NCI-H187 (cell line): ENCODE measurements at regions not wholly inside any gene's neighbourhood (a gene's known extent, or its start where the extent isn't known, plus 50 kb on each side); places are given as distances from the start of the nearest gene placed in this dataset.
"Not testable (repeated sequence)": the region's sequence is repeated elsewhere in the genome, so short reads cannot be mapped to it uniquely, and the experiment has no call there.

Experiments
- DNase-seq, 2 experiments: peaks; one replicate each; lab custom pipeline; 2025; lab: John Stamatoyannopoulos, UW

DNA sequence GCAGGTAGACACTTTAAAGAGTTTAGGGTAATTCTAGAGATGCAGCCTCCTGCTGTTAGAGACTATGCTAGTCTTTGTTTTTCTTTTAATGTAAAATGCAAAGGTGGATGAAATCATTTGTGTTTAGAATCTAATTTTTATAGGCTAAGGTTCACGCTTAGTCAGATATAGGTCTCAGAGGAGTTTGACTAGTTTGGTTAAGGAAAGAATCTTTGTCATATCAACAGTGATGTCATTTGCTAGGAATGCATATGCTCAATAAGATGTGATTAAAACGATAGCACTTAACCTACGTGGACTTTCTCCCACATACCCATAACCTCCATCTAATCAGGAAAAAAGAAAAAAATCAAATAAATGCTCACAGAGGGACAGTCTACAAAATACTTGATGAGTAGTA lies 859.3 kb upstream of the ATXN7L3B start:
- no peak for DNase-seq

DNA sequence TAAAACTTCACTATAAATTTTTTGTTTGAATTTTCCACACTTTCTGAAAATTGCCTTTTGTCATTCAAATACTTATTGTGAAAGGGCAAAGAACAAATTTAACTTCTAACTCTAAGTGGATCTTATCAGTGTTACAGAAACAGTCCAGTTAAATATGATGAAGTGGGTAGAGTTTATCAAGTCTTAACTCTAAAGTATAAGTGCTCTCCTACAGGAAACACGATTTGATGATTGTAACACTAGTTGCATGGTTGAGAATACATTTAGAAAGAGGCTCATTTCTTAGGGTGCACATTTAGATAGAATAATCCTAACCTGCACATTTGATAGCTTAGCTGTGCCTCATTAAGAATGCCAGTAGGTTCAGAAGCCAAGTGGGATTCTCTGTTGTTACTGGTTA lies 838.3 kb upstream of the ATXN7L3B start:
- no peak for DNase-seq

DNA sequence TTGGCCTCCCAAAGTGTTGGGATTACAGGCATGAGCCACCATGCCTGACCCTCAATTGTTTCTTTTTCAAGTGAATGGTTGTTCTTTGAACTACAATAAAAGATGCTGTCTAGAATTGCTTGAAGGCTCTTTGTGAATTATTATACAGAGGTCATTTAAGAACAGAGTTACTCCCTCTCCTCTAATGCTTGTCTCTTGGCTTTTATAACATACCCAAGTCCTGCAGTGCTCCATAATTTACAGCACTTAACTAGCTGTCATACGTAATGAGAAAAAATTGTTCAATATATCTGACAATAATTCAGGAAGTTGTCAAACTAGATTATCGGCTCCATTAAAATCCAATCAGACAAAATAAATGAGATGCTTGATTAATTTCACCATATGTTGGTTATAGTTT lies 823.0 kb upstream of the ATXN7L3B start:
- no peak for DNase-seq

DNA sequence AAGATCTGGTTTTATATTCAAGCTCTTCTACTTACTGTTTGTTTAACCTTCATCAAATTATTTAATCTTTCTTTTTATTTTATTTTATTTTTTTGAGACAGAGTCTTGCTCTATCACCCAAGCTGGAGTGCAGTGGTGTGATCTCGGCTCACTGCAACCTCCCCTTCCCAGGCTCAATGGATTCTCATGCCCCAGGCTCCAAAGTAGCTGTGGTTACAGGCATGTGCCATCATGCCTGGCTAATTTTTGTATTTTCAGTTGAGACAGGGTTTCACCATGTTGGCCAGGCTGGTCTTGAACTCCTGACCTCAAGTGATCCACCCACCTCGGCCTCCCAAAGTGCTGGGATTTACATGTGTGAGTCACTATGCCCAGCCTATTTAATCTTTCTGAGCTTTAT lies 821.5 kb upstream of the ATXN7L3B start:
- not testable (repeated sequence) for DNase-seq

DNA sequence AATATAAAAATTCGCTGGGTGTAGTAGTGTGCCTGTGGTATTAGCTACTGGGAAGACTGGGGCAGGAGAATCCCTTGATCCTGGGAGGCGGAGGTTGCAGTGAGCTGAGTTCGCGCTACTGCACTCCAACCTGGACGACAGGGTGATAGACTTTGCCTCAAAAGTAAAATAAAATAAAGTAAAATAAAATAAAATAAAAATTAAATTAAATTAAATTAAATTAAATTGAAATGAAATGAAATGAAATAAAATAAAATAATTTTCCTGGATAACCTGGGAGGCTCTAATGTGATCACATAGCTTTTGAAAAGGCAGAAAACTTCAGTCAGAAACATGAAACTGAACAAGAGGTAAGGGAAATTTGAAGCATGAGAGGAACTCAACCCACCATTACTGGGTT lies 818.4 kb upstream of the ATXN7L3B start:
- no peak for DNase-seq

DNA sequence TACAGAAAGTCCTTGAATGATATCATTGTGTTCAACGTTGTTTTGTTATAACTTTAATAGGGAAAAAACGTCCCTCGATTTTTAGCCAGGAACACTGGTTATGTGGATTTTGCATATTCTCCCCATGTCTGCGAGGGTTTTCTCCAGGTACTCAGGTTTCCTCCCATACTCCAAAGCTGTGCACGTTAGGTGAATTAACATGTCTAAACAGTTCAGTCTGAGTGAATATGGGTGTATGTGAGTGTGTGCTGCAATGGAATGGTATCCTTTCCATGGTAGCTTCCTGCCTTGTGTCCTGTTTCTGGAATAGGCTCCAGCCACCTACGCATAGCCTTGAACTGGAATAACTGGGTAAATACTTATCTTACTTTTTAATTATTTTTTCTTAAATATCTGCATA lies 810.8 kb upstream of the ATXN7L3B start:
- no peak for DNase-seq

DNA sequence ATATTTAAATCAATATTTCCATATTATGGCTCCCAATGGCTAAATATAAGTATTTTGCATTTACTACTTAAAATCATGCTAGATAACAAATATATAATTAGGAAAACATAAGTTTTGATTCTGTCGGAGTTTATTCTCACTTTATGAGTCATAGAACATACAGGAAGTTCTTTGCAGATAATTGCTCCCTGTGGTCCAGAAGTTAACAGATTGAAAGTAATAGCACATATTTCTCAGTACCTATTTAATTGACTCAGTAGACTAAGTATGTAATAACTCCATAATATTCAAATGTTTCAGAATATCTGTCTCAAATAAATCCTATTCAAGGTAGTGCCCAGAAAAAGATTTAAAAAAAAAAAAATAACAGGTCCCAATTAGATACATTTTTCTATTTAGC lies 806.0 kb upstream of the ATXN7L3B start:
- DNase-seq = no peak

DNA sequence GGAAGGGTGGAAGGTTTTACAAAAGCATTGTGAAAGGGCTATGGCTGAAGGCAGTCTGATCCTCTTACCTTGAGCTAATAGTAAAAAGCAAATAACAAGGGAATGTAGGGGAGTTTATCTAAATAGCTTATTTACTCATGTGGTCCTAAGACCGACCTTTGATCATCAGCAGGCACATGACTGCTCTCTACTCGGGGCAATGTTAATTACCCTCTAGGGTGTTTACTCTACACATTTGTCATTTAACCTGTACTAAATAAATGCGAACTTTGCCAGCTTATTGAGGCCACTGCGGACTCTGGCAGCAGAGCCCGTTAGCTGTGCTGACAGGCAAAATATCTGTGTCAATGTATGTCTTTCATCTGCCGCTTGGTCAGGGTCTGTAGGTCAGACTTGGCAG lies 768.3 kb upstream of the ATXN7L3B start:
- DNase-seq = no peak

DNA sequence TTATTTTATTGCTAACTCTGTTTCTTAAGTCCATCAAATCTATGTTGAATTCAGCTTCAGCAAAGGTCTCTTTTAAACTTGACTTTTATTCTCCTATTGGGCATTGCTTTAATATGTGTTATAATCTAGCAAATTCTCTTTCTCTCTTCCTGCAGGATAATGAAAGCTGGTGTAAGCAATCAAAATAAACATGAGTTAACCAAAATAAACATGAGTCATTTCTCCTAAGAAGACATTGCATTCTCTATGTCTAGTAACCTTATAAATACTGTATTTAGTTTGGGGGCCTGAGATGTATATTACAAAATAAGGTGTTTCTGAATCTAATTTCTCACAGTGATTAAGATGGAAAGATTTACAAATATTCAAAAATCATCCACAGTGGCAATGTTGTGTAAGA lies 739.1 kb upstream of the ATXN7L3B start:
- DNase-seq = no peak

DNA sequence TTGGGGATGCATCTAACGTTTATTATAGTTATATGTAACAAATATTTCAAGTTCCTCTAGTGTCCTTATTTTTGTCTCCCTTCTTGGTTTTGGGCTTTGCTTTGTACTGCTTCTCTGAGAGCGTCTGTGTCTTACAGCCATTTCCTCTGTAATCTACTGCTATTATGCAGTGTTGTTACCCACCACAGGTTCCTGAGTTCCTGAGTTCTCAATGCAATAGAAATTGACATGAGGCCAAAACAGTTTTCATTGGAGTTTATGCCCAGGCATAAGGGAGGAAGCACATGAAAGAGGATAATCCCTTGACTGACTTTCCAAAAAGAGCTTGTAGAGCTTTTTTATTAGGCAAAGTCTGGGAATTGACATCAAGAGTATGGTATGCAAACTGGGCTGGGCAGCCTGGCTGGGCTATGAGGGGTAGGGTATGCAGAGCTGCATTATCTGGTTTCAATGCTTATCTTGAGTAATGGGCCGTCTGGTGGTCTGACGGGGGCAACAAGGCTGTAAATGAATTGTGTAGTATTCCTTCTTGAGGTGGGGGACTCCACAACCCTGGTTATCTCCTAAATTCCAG lies 722.5 kb upstream of the ATXN7L3B start:
- no peak for DNase-seq

DNA sequence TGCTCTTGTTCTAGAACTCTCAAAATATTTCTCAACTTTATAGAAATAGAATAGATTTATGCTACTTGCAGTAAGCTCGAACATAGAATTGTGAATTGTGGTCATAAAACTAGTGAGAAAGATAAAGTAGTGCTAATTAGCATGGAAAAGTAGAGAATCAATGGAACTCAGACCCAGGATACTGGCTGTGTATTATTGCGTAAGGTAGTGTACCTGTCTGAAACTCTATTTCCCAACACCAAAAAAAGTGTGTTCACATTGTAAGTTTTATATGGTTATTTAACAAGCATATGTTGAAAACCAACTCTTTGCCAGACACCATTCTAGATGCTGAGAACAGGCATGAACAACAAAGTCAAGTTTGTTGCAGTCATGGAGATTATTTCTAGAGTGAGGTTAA lies 720.5 kb upstream of the ATXN7L3B start:
- no peak for DNase-seq

DNA sequence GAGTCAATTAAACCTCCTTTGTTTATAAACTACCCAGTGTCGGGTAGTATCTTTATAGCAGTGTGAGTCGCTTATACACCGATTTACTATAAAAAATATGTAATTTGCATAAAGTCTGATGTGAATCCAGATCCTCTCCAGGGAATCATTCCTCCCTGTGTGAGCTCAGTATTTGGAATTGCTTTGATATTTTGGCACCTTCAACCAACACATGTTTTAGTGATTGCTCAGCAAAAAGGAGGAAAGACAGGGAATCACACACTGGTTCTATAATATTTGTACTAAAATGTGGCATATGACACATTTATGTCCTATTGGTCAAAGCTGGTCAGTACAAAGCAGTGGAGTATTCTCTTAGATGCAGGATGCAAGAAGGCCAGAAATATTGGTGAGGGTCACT lies 703.9 kb upstream of the ATXN7L3B start:
- no peak for DNase-seq

DNA sequence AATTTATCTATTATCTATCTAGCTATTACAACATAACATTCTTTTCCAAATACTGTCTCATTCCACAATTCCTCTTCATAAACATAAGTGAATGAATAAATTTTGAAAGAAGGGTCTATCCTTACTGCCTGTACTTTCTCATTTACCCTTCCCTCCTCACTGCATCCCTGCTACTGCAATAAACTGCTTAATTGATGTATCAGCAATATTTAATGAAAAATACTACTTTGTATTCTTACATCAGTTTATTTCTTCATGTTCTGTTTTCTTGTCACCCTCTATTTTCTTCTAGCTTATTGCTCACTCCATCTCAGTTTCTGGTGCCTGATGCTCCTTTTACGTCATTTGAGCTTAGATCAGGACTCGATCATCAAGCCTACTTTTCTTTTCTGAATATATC lies 695.7 kb upstream of the ATXN7L3B start:
- DNase-seq = no peak

DNA sequence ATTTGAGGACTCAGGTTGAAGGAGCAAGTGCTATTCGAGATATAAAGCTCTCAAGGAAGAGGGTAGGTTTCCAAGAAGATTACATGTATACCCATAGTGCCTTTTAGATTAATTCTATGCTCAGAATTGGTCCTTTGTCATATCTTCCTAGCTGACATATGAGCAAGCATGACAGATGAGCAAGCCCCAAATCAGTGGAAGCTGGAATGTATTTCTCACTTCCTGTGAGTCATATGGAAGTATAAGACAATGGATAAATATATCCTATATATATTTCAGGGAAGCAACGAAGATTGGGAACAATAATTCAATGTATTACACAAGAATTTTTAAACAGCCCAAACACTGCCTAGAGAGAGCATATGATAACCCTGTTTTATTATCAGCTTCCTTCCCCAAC lies 674.1 kb upstream of the ATXN7L3B start:
- DNase-seq = no peak

DNA sequence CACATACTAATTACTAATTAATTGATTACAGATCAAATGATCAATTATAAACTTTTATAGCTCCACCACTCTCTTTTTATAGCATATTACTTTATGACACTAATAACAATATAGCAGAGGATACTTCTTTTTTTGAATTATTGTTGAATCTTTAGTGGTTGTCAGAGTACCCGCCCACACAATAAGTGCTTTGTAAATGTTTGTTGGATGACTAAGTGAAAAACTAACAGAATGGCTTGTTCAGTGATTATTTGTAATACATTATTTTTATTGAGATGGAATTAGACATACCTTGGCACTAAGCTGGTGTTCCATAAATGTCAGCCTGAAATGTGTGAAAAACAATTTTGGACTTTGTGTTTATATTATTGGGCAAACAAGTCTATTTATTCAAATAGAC lies 670.5 kb upstream of the ATXN7L3B start:
- no peak for DNase-seq

DNA sequence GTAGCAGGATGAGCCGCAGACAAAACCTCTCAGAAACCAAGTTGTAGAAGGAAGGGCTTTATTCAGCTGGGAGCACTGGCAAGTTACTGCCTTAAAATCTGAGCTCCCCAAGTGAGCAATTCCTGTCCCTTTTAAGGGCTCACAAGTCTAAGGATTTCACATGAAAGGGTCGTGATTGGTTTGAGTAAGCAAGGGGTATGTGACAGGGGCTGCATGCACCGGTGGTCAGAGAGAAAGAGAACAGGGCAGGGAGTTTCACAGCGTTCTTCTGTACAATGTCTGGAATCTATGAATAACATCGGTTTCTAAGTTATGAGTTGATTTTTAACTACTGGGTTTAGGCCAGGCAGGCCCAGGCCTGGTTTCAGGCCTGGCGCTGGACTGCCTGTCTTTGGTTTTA lies 660.3 kb upstream of the ATXN7L3B start:
- DNase-seq = not testable (repeated sequence)

DNA sequence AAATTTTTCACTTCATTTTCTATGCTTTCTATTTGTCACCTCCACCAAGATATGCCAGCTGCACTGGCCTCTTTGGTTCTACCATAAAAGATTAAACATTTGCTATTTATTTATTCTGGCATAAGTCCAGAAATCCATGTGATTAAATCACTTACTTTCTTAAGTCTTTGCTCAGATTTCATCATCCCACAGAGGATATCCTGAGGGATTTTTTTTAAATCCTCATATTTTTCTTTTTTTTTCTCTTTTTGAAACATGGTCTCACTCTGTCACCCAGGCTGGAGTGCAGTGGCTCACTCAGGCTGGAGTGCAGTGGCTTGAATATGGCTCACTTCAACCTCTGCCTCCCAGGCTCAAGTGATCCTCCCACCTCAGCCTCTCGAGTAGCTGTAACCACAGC lies 645.4 kb upstream of the ATXN7L3B start:
- DNase-seq = no peak

DNA sequence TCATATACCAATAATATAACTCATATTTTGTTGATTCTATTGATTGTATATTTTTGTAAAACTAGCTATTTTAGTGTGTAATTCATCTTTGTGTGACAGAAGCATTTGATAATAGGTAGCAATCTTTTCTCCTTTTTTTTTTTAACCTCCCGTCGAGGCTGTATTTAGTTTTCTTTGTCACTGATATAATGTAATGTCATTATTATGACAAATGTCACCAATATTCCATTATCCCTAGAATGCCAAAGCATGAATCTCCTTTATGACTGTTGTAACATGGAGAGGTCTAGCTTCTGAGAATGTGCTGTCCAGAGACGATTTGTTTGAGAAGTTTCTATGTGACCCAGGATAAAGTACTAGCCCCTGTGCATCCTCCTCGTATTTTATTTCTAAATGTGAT lies 639.0 kb upstream of the ATXN7L3B start:
- no peak for DNase-seq

DNA sequence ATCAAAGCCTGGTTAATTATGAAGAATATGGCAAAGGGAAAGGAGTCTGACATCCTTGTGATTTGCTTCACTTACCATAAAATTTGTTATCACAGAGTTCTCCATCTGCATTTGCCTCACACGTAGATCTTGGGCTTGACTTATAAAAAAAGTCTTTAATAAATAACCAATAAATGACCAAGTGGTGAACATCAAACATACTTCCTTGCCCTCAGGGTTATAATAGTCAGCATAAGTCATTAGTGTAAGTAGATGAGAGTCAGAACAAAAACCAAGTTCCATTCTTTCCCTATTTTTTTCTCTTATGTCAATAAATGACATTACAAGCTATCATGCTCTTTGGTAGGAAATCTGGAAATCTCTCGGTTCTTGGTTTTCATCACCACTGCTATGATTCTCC lies 635.4 kb upstream of the ATXN7L3B start:
- DNase-seq = no peak

DNA sequence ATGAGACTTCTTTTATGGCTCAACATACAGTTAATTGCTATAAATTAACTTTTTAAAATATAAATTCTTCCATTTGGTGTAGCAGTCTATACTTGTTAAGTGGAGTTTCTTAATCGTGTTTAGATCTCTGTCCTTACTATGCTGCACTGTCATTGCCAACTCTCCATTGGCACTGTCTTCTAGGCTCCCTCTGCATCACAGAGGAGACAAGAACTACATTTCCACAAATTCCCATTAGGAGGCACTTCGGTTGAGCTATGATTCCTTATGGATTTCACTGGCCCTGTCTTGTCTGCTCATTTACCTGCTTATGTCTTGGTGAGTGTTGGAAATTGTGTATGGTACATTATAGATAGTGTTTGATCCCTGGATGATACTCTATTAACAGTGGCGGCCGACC lies 630.9 kb upstream of the ATXN7L3B start:
- DNase-seq = no peak

DNA sequence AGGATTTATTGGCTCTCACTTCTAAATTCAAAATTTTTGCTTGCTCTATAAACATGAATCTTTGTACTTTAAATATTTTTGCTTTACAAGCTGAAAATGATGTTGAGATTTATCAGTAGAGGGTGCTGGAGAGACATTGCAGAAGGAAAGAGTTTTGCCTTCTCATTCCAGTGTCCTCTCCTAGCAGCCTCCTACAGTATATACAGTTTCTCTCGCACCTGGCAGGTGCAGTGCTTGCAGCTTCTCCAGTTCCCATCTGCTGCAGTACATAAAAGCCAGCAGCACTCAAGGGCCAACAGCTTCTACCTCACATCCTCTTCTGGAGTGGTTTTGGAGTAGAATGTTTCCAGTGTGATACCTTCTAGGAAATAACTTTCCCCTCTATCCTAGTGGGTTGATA lies 601.8 kb upstream of the ATXN7L3B start:
- peak; percentile 27 to 59 for DNase-seq

DNA sequence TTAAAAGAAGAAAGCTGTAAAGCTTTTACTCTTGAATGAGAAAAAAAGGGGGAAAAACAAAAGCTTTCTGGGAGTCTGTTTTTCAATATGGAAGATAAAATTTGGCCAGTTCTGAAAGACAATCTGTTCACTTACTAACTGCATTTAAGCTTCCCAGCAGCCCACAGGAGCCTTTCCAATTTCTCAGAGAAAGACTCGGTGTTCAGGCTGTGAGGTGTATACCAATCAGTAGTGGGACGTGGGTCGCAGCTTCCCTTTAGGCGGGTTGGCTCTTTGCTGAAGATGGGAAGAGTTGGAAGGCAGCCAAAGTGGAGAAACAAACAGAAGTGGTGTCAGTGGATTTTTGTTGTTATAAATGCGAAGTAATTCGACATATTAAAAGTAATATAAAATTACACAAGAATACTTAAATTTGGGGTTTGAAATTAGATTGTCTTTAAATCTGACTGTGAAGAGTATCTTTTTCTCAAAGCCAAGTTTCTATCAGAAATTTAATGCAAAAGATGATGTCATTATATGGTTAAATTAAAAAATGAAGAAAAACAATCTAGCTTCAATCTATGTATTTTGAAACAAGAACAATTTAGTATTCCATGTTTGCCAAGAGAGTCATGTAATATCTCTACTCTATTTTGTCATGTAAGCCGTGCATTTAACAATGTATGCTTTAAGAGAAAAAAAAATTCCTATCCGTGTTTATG lies 590.2 kb upstream of the ATXN7L3B start:
- DNase-seq = no peak

DNA sequence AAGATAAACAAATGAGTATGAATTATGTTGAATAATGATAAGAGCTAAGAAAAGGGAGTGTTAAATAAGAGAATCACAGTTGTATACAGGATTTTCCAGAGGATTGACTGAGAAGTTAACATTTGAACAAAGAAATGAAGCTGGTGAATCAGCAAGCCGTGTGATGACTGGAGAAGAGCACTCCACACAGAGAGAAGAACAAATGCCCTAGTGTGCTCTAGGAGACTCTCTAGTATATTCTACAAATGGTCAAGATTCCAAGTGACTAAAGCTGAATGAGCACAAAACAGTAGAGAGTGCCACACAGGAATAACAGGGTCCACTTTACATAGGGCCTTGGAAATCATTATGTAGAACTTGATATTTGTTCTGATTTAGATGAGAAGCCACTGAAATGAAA lies 587.1 kb upstream of the ATXN7L3B start:
- DNase-seq = no peak

DNA sequence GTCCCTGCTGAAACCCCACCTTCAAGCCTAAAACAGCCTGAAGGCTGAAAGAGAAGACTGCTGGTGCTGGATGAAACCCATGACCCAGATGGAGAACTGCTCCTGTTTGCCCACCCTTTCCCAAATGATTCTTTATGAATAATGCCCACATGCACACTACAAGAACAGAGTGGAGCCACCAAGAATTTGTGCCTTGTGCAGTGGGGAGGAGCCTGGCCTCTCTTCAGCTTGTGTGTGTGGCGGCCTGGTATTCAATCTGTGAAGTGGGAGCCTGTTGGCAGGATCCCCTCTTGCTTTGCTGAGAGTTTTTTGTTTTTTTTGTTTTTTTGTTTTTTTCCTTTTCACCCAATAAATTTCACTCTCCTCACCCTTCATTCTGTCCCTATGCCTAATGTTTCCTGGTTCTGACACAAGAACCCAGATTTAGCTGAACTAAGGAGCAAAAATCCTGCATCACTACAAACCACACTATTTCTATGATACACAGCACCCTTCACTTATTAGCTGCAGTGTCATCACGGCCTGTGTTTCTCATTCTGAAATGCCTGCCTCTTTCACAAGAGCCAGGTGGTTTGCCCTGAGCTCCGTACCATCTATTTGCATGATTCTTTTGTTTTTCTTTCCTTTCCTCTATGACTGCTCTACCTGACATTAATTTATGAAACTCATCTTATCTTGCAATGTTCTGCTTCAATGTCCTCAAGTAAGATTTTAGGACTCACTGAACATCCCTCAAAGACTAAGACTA lies 585.5 kb upstream of the ATXN7L3B start:
- DNase-seq = no peak
